ENCODE measurements at regions not wholly inside any gene's neighbourhood (a gene's known extent, or its start where the extent isn't known, plus 50 kb on each side); places are given as distances from the start of the nearest gene placed in this dataset.

DNA sequence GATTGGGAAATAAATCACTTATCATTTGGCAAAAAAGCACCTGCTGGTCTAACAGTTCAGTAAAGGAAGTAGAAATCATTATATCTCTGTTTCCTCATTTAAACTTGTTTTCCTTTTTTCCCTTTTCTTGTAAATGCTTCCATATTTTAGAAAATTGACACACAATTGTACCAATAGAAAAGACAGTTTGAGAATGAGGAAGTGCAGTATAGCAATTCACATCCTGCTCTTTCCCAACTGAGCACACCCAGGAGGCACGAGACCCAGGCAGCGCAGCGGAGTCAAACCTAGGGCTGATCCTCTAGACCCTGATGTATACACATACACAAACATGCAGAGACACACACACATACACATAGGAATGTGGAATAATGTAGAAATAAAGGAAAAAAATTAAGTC, 74.8 kb upstream of the PACRGL start:
- no peak overlapping the region for H3K4me3 ChIP-seq (ENCODE audit: low read depth, low read length)
- TF ChIP-seq, protein P1, sequence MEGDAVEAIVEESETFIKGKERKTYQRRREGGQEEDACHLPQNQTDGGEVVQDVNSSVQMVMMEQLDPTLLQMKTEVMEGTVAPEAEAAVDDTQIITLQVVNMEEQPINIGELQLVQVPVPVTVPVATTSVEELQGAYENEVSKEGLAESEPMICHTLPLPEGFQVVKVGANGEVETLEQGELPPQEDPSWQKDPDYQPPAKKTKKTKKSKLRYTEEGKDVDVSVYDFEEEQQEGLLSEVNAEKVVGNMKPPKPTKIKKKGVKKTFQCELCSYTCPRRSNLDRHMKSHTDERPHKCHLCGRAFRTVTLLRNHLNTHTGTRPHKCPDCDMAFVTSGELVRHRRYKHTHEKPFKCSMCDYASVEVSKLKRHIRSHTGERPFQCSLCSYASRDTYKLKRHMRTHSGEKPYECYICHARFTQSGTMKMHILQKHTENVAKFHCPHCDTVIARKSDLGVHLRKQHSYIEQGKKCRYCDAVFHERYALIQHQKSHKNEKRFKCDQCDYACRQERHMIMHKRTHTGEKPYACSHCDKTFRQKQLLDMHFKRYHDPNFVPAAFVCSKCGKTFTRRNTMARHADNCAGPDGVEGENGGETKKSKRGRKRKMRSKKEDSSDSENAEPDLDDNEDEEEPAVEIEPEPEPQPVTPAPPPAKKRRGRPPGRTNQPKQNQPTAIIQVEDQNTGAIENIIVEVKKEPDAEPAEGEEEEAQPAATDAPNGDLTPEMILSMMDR (IDR thresholded peaks at IDR 0.05; ENCODE audit: low read depth, low read length), result no peak

DNA sequence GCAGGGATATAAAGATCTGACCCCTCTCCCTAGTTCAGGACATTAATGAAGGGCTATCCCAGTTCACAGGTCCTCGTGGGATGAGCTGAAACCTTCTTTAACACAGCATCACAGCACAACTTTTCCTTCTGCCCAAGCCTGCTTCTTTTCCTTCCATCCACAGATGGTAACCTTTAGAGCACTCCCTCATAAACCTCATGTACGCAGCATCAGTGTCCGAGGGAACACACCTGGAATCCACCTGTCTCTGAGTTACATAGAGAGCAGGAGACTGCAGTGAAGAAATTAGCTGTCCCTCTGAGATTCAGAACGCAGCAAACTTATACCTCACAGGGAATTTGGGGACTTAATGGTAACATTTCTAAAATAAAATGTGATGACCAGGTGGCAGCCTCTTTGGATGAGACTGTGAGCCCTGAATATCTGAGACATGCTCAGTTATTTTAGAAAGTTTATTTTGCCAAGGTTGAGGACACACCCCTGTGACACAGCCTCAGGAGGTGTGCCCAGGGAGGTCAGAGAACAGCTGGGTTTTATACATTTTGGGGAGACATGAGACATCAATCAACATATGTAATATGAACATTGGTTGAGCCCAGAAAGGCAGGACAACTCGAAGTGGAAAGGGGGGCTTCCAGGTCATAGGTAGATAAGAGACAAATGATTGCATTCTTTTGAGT, 73.8 kb upstream of the PACRGL start:
- TF ChIP-seq, protein P1 (IDR thresholded peaks at IDR 0.05; ENCODE audit: low read depth, low read length), result no peak
- H3K4me3 ChIP-seq (ENCODE audit: low read depth, low read length), result no peak overlapping the region

DNA sequence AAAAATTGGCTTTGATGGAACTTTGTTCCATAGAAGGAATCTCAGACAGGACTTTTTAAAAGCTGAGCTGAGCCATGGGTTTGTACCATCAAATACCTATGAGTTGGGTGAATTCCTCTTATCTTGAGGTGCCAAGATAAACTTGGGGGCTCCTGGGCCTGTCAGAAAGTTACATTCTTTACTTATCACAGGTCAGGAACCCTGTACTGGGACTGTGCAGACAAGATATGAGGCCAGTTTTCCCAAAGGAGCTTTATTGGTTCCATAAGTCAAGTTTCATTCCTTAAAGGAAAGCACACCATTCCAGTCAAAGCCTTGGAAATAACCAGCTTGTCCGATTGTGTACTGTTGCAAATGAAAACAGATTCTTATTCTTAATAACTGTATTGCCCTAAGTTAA, 72.4 kb upstream of the PACRGL start:
- TF ChIP-seq, protein P1 (IDR thresholded peaks at IDR 0.05; ENCODE audit: low read depth, low read length), result no peak
- no peak overlapping the region for H3K4me3 ChIP-seq (ENCODE audit: low read depth, low read length)

DNA sequence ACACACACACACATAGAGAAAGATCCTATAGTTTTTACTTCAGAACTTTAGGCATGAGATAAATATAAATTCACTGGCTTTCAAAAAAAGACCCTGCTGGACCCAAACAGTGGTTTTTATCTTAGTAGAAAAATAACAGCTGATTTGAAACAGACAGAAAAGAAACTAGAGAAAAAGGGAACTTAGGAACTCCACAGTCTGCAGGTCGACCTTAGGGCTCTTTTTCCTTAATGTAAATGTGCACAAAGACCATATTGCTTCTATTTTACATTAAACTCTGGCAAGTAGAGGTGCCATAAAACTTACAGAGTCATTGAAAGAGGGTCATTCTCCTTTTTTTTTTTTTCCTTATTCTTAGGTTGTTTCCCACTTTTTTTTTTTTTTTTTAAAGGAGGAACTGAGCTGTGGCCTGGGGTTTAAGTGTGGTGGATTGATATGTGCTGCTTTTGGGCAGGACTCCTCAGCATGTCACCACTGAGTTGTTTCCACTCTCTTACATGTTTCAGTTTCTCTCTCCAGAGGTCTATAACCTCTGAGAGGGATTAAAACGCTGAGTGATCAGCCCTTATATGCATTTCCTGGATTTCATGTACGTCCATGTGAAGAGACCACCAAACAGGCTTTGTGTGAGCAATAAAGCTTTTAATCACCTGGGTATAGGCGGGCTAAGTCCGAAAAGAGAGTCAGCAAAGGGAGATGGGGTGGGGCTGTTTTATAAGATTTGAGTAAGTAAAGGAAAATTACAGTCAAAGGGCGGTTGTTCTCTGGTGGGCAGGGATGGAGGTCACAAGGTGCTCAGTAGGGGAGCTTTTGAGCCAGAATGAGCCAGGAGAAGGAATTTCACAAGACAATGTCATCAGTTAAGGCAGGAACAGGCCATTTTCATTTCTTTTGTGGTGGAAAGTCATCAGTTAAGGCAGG, 70.8 kb upstream of the PACRGL start:
- TF ChIP-seq, protein P1 (IDR thresholded peaks at IDR 0.05; ENCODE audit: low read depth, low read length), result no peak
- no peak overlapping the region for H3K4me3 ChIP-seq (ENCODE audit: low read depth, low read length)

DNA sequence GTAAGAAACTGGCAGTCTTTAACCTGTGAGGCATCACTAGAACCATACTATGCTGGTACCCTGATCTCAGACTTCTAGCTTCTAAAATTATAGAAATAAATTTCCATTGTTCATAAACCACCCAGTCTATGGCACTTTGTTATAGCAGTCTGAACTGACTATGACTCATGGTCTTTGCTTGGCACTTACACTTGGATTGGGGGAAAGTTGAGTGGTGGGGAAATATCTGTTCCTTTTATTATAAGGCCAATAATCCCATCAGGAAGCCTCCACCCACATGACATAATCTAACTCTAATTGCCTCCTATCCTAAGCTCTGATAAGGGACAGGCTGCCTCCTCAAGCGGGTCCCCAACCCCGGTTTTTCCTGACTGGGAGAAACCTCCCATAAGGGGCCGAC, 61.4 kb upstream of the PACRGL start:
- TF ChIP-seq, protein P1 (IDR thresholded peaks at IDR 0.05; ENCODE audit: low read depth, low read length), result no peak
- H3K4me3 ChIP-seq (ENCODE audit: low read depth, low read length), result no peak overlapping the region

DNA sequence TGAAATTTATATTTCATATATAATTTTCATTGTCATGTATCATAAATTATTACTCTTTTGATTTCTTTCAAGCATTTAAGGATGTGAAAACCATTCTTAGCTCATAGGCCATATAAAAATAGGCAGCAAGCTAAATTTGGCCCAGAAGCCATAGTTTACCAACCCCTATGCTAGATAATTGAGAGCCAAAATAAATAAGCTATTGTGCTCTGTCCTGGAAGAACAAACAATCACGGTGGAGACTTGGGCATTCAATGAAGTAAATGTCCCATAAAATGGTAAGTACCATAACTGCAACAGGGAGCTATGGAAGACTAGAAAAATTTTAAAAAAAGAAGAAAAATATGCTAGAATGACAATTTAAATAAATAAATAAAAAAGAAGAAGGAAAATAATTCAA, 60.9 kb upstream of the PACRGL start:
- TF ChIP-seq, protein P1 (IDR thresholded peaks at IDR 0.05; ENCODE audit: low read depth, low read length), result no peak
- no peak overlapping the region for H3K4me3 ChIP-seq (ENCODE audit: low read depth, low read length)

DNA sequence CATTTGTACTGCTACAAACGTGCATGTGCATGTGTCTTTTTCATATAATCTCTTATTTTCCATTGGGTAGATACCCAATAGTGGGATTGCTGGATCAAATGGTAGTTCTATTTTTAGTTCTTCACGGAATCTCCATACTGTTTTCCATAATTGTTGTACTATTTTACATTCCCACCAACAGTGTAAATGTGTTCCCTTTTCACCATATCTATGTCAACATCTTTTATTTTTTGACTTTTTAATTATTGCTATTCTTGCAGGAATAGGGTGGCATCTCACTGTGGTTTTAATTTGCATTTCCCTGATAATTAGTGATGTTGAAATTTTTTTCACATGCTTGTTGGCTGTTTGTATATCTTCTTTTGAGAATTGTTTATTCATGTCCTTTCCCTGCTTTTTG, 59.3 kb upstream of the PACRGL start:
- TF ChIP-seq, protein P1 (IDR thresholded peaks at IDR 0.05; ENCODE audit: low read depth, low read length), result no peak
- no peak overlapping the region for H3K4me3 ChIP-seq (ENCODE audit: low read depth, low read length)
